Smooth muscle cell (in vitro differentiated cells): ENCODE measurements at regions not wholly inside any gene's neighbourhood (a gene's known extent, or its start where the extent isn't known, plus 50 kb on each side); places are given as distances from the start of the nearest gene placed in this dataset.

ENCODE experiments used
- DNase-seq: peaks from one replicate; lab custom pipeline; 2025; ENCODE audit not compliant: unreplicated experiment; lab: John Stamatoyannopoulos, UW
- H2AFZ ChIP-seq: fragments of 200-600 bp; sonication (generic); 2 replicates; pipeline ENCODE4 v1.6.0; 2016; ENCODE audit warnings: antibody characterized with exemption, low read depth, mild to moderate bottlenecking
- H3F3A ChIP-seq: fragments of 200-600 bp; sonication (generic); 2 replicates; pipeline ENCODE4 v1.6.0; 2017; ENCODE audit warnings: antibody characterized with exemption, low read depth
- H3K27ac ChIP-seq: fragments of 200-600 bp; sonication (generic); 2 replicates; pipeline ENCODE4 v1.5.1; 2016; ENCODE audit warnings: low read depth, mild to moderate bottlenecking
- H3K27me3 ChIP-seq: fragments of 200-600 bp; sonication (generic); 2 replicates; pipeline ENCODE4 v1.6.1; 2016; ENCODE audit warnings: low read depth, mild to moderate bottlenecking
- H3K36me3 ChIP-seq: fragments of 200-600 bp; sonication (generic); 2 replicates; pipeline ENCODE4 v1.5.1; 2016; ENCODE audit warnings: low read depth
- H3K4me1 ChIP-seq: fragments of 200-600 bp; sonication (generic); 2 replicates; pipeline ENCODE4 v1.5.1; 2016; ENCODE audit warnings: low read depth
- H3K4me2 ChIP-seq: fragments of 200-600 bp; sonication (generic); 2 replicates; pipeline ENCODE4 v1.6.0; 2016; ENCODE audit warnings: mild to moderate bottlenecking
- H3K4me3 ChIP-seq: fragments of 200-600 bp; sonication (generic); 2 replicates; pipeline ENCODE4 v1.5.1; 2016; ENCODE audit warnings: mild to moderate bottlenecking
- H3K79me2 ChIP-seq: fragments of 200-600 bp; sonication (generic); 2 replicates; pipeline ENCODE4 v1.6.0; 2016; ENCODE audit warnings: low read depth, mild to moderate bottlenecking
- H3K9ac ChIP-seq: fragments of 200-600 bp; sonication (generic); 2 replicates; pipeline ENCODE4 v1.6.0; 2016; ENCODE audit warnings: low read depth
- H3K9me3 ChIP-seq: fragments of 200-600 bp; sonication (generic); replicated peaks from 2 replicates; pipeline ENCODE4 v1.5.1; 2016; ENCODE audit warnings: low read depth
- H4K20me1 ChIP-seq: fragments of 200-600 bp; sonication (generic); 2 replicates; pipeline ENCODE4 v1.6.0; 2016; ENCODE audit warnings: low read depth
- CTCF ChIP-seq: fragments of 200-600 bp; sonication (generic); IDR thresholded peaks from 2 replicates; pipeline ENCODE4 v1.5.1; 2017; ENCODE audit warnings: borderline replicate concordance, mild to moderate bottlenecking, antibody characterized with exemption; ENCODE audit not compliant: insufficient read depth, poor library complexity, severe bottlenecking
- WGBS: methylation state at CpG from one replicate; pipeline ENCODE4 v1.1.7; 2016; ENCODE audit warnings: low lambda C conversion rate; 5-methylcytosine and 5-hydroxymethylcytosine counted together

- H3K4me3 ChIP-seq: no peak overlapping the region
- no peaks in the 10 kb centered on the region for H3K36me3 ChIP-seq
- no peaks in the 10 kb centered on the region for H3K79me2 ChIP-seq
- H3K27ac ChIP-seq: no peak overlapping the region
- no peaks in the 10 kb centered on the region for H3K27me3 ChIP-seq
- H4K20me1 ChIP-seq: no peaks in the 10 kb centered on the region
- H3K4me2 ChIP-seq: no peak overlapping the region
- H3F3A ChIP-seq: no peaks in the 10 kb centered on the region
- DNase-seq: no peak
- H3K9me3 ChIP-seq: no peaks in the 10 kb centered on the region
- WGBS: 83% methylated on average over 12 of the region's 12 CpGs
- no peak overlapping the region for H2AFZ ChIP-seq
- H3K9ac ChIP-seq: no peak overlapping the region
- no peaks in the 10 kb centered on the region for H3K4me1 ChIP-seq
- no peak for TF ChIP-seq CTCF
These were observed 57.2 kb upstream of the ELN start for GRCh38 chr7:73970801-73971229.

- TF ChIP-seq CTCF: no peak
- Histone ChIP-seq H3F3A (no peaks in the 10 kb centered on the region), H2AFZ (no peak overlapping the region), H3K36me3 (no peaks in the 10 kb centered on the region), H3K4me2 (no peak overlapping the region), H3K27ac (no peak overlapping the region), H3K9me3 (no peaks in the 10 kb centered on the region), H3K4me1 (no peaks in the 10 kb centered on the region), H3K9ac (no peak overlapping the region), H3K79me2 (no peaks in the 10 kb centered on the region), H4K20me1 (no peaks in the 10 kb centered on the region), H3K4me3 (no peak overlapping the region), H3K27me3 (no peaks in the 10 kb centered on the region)
- WGBS: 65% methylated on average over 4 of the region's 4 CpGs
- DNase-seq: no peak
These were observed 56.7 kb upstream of the ELN start for GRCh38 chr7:73971322-73971703.

- peak; percentile 7 for TF ChIP-seq CTCF
- no peak overlapping the region for H3K4me3 ChIP-seq
- H3K27ac ChIP-seq: no peak overlapping the region
- DNase-seq: no peak
- no peaks in the 10 kb centered on the region for H3K9me3 ChIP-seq
- no peaks in the 10 kb centered on the region for H3K36me3 ChIP-seq
- H2AFZ ChIP-seq: no peak overlapping the region
- H3K79me2 ChIP-seq: no peaks in the 10 kb centered on the region
- 71% methylated on average over 13 of the region's 13 CpGs for WGBS
- H3K4me1 ChIP-seq: no peaks in the 10 kb centered on the region
- H3K9ac ChIP-seq: no peak overlapping the region
- H4K20me1 ChIP-seq: no peaks in the 10 kb centered on the region
- H3K27me3 ChIP-seq: no peaks in the 10 kb centered on the region
- no peak overlapping the region for H3K4me2 ChIP-seq
- H3F3A ChIP-seq: no peaks in the 10 kb centered on the region
These were observed 56.1 kb upstream of the ELN start for GRCh38 chr7:73971704-73972341.

GRCh38 chr7:73972614-73973013 is 55.4 kb upstream of the ELN start:
- no peaks in the 10 kb centered on the region for H3K4me1 ChIP-seq
- WGBS: 86% methylated on average over 12 of the region's 12 CpGs
- H3K9me3 ChIP-seq: no peaks in the 10 kb centered on the region
- H3K27me3 ChIP-seq: no peaks in the 10 kb centered on the region
- H3K79me2 ChIP-seq: no peaks in the 10 kb centered on the region
- no peak overlapping the region for H3K9ac ChIP-seq
- H3K36me3 ChIP-seq: no peaks in the 10 kb centered on the region
- DNase-seq: no peak
- no peaks in the 10 kb centered on the region for H3F3A ChIP-seq
- H4K20me1 ChIP-seq: no peaks in the 10 kb centered on the region
- no peak for TF ChIP-seq CTCF
- H3K27ac ChIP-seq: no peak overlapping the region
- H3K4me3 ChIP-seq: no peak overlapping the region
- H2AFZ ChIP-seq: no peak overlapping the region
- H3K4me2 ChIP-seq: no peak overlapping the region
